Ishikawa (cell line): ENCODE measurements at regions not wholly inside any gene's neighbourhood (a gene's known extent, or its start where the extent isn't known, plus 50 kb on each side); places are given as distances from the start of the nearest gene placed in this dataset.

Experiments used
- EGR1 ChIP-seq: IDR thresholded peaks from 2 replicates; pipeline ENCODE4 v1.6.1; 2012
- EP300 ChIP-seq: IDR thresholded peaks from 2 replicates; pipeline ENCODE4 v1.6.1; 2012; ENCODE audit warnings: borderline replicate concordance
- FOXM1 ChIP-seq: IDR thresholded peaks from 2 replicates; pipeline ENCODE4 v1.6.1; 2012; ENCODE audit warnings: low read depth, borderline replicate concordance
- MAX ChIP-seq: IDR thresholded peaks from 2 replicates; pipeline ENCODE4 v1.6.1; 2012
- NFIC ChIP-seq: IDR thresholded peaks from 2 replicates; pipeline ENCODE4 v1.6.1; 2012
- RAD21 ChIP-seq: IDR thresholded peaks from 2 replicates; pipeline ENCODE4 v1.6.1; 2012; ENCODE audit warnings: low read depth
- TAF1 ChIP-seq: IDR thresholded peaks from 2 replicates; pipeline ENCODE4 v1.6.1; 2012; ENCODE audit warnings: low read depth, mild to moderate bottlenecking
- TEAD4 ChIP-seq: IDR thresholded peaks from 2 replicates; pipeline ENCODE4 v1.6.1; 2012
- USF1 ChIP-seq: IDR thresholded peaks from 2 replicates; pipeline ENCODE4 v1.6.1; 2012
- YY1 ChIP-seq: IDR thresholded peaks from 2 replicates; pipeline ENCODE4 v1.6.1; 2012; ENCODE audit warnings: low read depth

GRCh38 chr4:23234018-23234417, 541.3 kb downstream of the GBA3 start:
- TF ChIP-seq USF1 (no peak), EGR1 (no peak), MAX (no peak), TAF1 (no peak), TEAD4 (no peak), NFIC (no peak), EP300 (no peak), FOXM1 (no peak), RAD21 (no peak), YY1 (no peak)
